Activated naive CD4-positive, alpha-beta T cell treated with Interleukin-2 at 50 U/mL for 16 hours (primary cell): ENCODE measurements at regions not wholly inside any gene's neighbourhood (a gene's known extent, or its start where the extent isn't known, plus 50 kb on each side); places are given as distances from the start of the nearest gene placed in this dataset.
"Not testable (repeated sequence)": the region's sequence is repeated elsewhere in the genome, so short reads cannot be mapped to it uniquely, and the experiment has no call there.

Experiments
- DNase-seq: peaks from one replicate; pipeline ENCODE4 v3.0.0-alpha.2; 2020

- no peak for DNase-seq
Observed at GRCh38 chr2:129798626-129799025, 180.8 kb upstream of the RAB6C start.

- DNase-seq, result no peak
Observed at GRCh38 chr2:129799036-129799958, 180.2 kb upstream of the RAB6C start.

- DNase-seq, result no peak
Observed at GRCh38 chr2:129800285-129800684, 179.2 kb upstream of the RAB6C start.

GRCh38 chr2:129800686-129801085, 178.8 kb upstream of the RAB6C start:
- DNase-seq, result no peak

GRCh38 chr2:129801575-129801974, 177.9 kb upstream of the RAB6C start:
- no peak for DNase-seq

GRCh38 chr2:129802290-129802689, 177.2 kb upstream of the RAB6C start:
- no peak for DNase-seq

- no peak for DNase-seq
Observed at GRCh38 chr2:129803032-129803431, 176.4 kb upstream of the RAB6C start.

GRCh38 chr2:129803871-129804270, 175.6 kb upstream of the RAB6C start:
- DNase-seq, result no peak

- no peak for DNase-seq
Observed at GRCh38 chr2:129805899-129806298, 173.6 kb upstream of the RAB6C start.

GRCh38 chr2:129806317-129806716, 173.1 kb upstream of the RAB6C start:
- DNase-seq, result no peak

- DNase-seq, result no peak
Observed at GRCh38 chr2:129806990-129807389, 172.5 kb upstream of the RAB6C start.

- not testable (repeated sequence) for DNase-seq
Observed at GRCh38 chr2:129807642-129808338, 171.7 kb upstream of the RAB6C start.

- no peak for DNase-seq
Observed at GRCh38 chr2:129810521-129810920, 168.9 kb upstream of the RAB6C start.

- DNase-seq, result no peak
Observed at GRCh38 chr2:129812071-129812470, 167.4 kb upstream of the RAB6C start.

- no peak for DNase-seq
Observed at GRCh38 chr2:129812654-129813053, 166.8 kb upstream of the RAB6C start.

GRCh38 chr2:129813404-129813803, 166.1 kb upstream of the RAB6C start:
- no peak for DNase-seq

- no peak for DNase-seq
Observed at GRCh38 chr2:129816813-129817574, 162.5 kb upstream of the RAB6C start.

GRCh38 chr2:129819855-129820254, 159.6 kb upstream of the RAB6C start:
- no peak for DNase-seq

GRCh38 chr2:129820908-129821307, 158.6 kb upstream of the RAB6C start:
- DNase-seq, result no peak

GRCh38 chr2:129821445-129821844, 158.0 kb upstream of the RAB6C start:
- DNase-seq, result no peak

- no peak for DNase-seq
Observed at GRCh38 chr2:129823044-129823443, 156.4 kb upstream of the RAB6C start.

- DNase-seq, result no peak
Observed at GRCh38 chr2:129827311-129828090, 152.0 kb upstream of the RAB6C start.

- no peak for DNase-seq
Observed at GRCh38 chr2:129828792-129829191, 150.7 kb upstream of the RAB6C start.
